GM10266 (cell line): ENCODE measurements at regions not wholly inside any gene's neighbourhood (a gene's known extent, or its start where the extent isn't known, plus 50 kb on each side); places are given as distances from the start of the nearest gene placed in this dataset.

Experiments
- DNase-seq: peaks from one replicate; pipeline ENCODE4 v3.0.0; 2012; ENCODE audit errors: extremely low spot score
- CTCF ChIP-seq: IDR thresholded peaks from 2 replicates; pipeline ENCODE4 v1.5.1; 2012; ENCODE audit warnings: mild to moderate bottlenecking, low read depth; ENCODE audit not compliant: control insufficient read depth, insufficient read depth; ENCODE audit errors: missing control alignments

GRCh38 chr13:78147905-78148304 lies 229.3 kb upstream of the EDNRB start:
- no peak for DNase-seq
- no peak for TF ChIP-seq CTCF

GRCh38 chr13:78145276-78145675 lies 226.6 kb upstream of the EDNRB start:
- DNase-seq: no peak
- TF ChIP-seq CTCF: no peak

- no peak for TF ChIP-seq CTCF
- no peak for DNase-seq
Measured at GRCh38 chr13:78139765-78140164, 221.1 kb upstream of the EDNRB start.

- DNase-seq: no peak
- no peak for TF ChIP-seq CTCF
Measured at GRCh38 chr13:78138756-78139155, 220.1 kb upstream of the EDNRB start.

GRCh38 chr13:78137404-78138142 lies 218.9 kb upstream of the EDNRB start:
- peak; percentile 67 for TF ChIP-seq CTCF
- DNase-seq: peak; percentile 26

- no peak for DNase-seq
- no peak for TF ChIP-seq CTCF
Measured at GRCh38 chr13:78136966-78137365, 218.3 kb upstream of the EDNRB start.

- no peak for DNase-seq
- no peak for TF ChIP-seq CTCF
Measured at GRCh38 chr13:78133511-78133910, 214.9 kb upstream of the EDNRB start.
